ENCODE measurements at regions not wholly inside any gene's neighbourhood (a gene's known extent, or its start where the extent isn't known, plus 50 kb on each side); places are given as distances from the start of the nearest gene placed in this dataset.

GRCh38 chr4:54365691-54366090, 136.6 kb downstream of the PDGFRA start:
- TF ChIP-seq CTCF (IDR thresholded peaks at IDR 0.05) (no peak), POLR2A (IDR thresholded peaks at IDR 0.05) (no peak)
